WTC11 (cell line): ENCODE measurements at regions not wholly inside any gene's neighbourhood (a gene's known extent, or its start where the extent isn't known, plus 50 kb on each side); places are given as distances from the start of the nearest gene placed in this dataset.

Source experiments
- AFF4 ChIP-seq: sonication (generic); formaldehyde crosslinking; IDR thresholded peaks from 2 replicates; pipeline ENCODE4 v1.8.1; 2023; ENCODE audit warnings: mild to moderate bottlenecking, missing genetic modification reagents, borderline replicate concordance
- CREM ChIP-seq: sonication (generic); formaldehyde crosslinking; IDR thresholded peaks from 2 replicates; pipeline ENCODE4 v1.8.1; 2022; ENCODE audit warnings: mild to moderate bottlenecking, missing genetic modification reagents, moderate library complexity
- E2F5 ChIP-seq: sonication (generic); formaldehyde crosslinking; IDR thresholded peaks from 2 replicates; pipeline ENCODE4 v1.8.1; 2022; ENCODE audit warnings: mild to moderate bottlenecking, moderate library complexity, missing genetic modification reagents
- ESRRA ChIP-seq: sonication (generic); formaldehyde crosslinking; IDR thresholded peaks from 2 replicates; pipeline ENCODE4 v1.8.1; 2022; ENCODE audit warnings: mild to moderate bottlenecking, missing genetic modification reagents, borderline replicate concordance
- MYBL2 ChIP-seq: sonication (generic); formaldehyde crosslinking; IDR thresholded peaks from 2 replicates; pipeline ENCODE4 v1.8.1; 2023; ENCODE audit warnings: mild to moderate bottlenecking, moderate library complexity, missing genetic modification reagents
- SP1 ChIP-seq: sonication (generic); formaldehyde crosslinking; conservative IDR thresholded peaks from 2 replicates; pipeline ENCODE4 v1.8.1; 2022; ENCODE audit warnings: missing genetic modification reagents
- TP53 ChIP-seq: sonication (generic); formaldehyde crosslinking; IDR thresholded peaks from 2 replicates; pipeline ENCODE4 v1.8.1; 2023; ENCODE audit warnings: mild to moderate bottlenecking, missing genetic modification reagents
- ZNF671 ChIP-seq: fragments of 250-450 bp; sonication (Bioruptor Pico); IDR thresholded peaks from 2 replicates; pipeline ENCODE4 v1.8.0; 2021; ENCODE audit warnings: mild to moderate bottlenecking
- TF ChIP-seq, protein P1 (sequence below): fragments of 200-600 bp; IDR thresholded peaks from 2 replicates; pipeline ENCODE4 v1.8.0; 2022; ENCODE audit warnings: antibody characterized with exemption

DNA sequence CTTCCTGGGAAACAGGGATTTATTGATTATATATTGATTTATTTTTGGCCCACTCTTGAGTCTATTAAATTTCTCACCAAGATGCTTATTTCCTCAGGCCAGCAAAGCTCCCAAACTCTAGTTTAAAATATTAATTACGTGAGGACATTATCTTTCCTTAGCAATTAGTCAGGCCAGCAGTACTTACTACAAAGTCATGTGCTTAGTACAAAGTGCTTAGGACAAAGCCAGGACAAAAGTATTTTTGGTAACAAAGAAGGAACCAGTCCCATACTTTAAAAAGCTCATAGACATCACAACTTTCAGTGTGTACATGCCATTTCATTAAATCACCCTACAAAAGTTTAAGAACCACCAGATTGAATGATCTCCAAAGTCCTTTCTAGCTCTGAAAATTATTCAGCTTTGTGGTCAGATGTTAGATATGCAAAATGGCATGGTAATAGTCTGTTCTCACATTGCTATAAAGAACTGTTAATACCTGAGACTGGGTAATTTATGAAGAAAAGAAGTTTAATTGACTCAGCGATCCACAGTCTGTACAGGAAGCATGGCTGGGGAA, 94.7 kb upstream of the PWP1 start:
- TF ChIP-seq MYBL2 (no peak), ZNF671 (no peak), CREM (CRISPR knock-in tag) (no peak), TP53 (CRISPR knock-in tag) (no peak), E2F5 (CRISPR knock-in tag) (no peak), ESRRA (CRISPR knock-in tag) (no peak), SP1 (CRISPR knock-in tag) (no peak), AFF4 (CRISPR knock-in tag) (no peak)
- TF ChIP-seq, protein P1, sequence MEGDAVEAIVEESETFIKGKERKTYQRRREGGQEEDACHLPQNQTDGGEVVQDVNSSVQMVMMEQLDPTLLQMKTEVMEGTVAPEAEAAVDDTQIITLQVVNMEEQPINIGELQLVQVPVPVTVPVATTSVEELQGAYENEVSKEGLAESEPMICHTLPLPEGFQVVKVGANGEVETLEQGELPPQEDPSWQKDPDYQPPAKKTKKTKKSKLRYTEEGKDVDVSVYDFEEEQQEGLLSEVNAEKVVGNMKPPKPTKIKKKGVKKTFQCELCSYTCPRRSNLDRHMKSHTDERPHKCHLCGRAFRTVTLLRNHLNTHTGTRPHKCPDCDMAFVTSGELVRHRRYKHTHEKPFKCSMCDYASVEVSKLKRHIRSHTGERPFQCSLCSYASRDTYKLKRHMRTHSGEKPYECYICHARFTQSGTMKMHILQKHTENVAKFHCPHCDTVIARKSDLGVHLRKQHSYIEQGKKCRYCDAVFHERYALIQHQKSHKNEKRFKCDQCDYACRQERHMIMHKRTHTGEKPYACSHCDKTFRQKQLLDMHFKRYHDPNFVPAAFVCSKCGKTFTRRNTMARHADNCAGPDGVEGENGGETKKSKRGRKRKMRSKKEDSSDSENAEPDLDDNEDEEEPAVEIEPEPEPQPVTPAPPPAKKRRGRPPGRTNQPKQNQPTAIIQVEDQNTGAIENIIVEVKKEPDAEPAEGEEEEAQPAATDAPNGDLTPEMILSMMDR: no peak
